Coronary artery (tissue), 2 donors: ENCODE measurements at regions not wholly inside any gene's neighbourhood (a gene's known extent, or its start where the extent isn't known, plus 50 kb on each side); places are given as distances from the start of the nearest gene placed in this dataset.

Experiments
- DNase-seq: peaks from one replicate; pipeline ENCODE4 v3.0.0-alpha.2; 2017; ENCODE audit warnings: low spot score
- H3K27ac ChIP-seq, 2 donors: fragments of 200-600 bp; sonication (generic); one replicate each; pipeline ENCODE4 v1.5.1; 2016 to 2019
- H3K4me3 ChIP-seq: fragments of 200-600 bp; sonication (generic); 2 replicates; pipeline ENCODE4 v1.5.1; 2016; ENCODE audit warnings: mild to moderate bottlenecking, moderate library complexity
- CTCF ChIP-seq: fragments of 200-600 bp; sonication (generic); IDR thresholded peaks from one replicate; pipeline ENCODE4 v1.5.1; 2019; ENCODE audit warnings: antibody characterized with exemption

- no peak for DNase-seq
- no peak overlapping the region for H3K27ac ChIP-seq
- TF ChIP-seq CTCF, result no peak
- no peak overlapping the region for H3K4me3 ChIP-seq
Measured at GRCh38 chr5:5765066-5765850, 342.8 kb downstream of the ICE1 start.

DNA sequence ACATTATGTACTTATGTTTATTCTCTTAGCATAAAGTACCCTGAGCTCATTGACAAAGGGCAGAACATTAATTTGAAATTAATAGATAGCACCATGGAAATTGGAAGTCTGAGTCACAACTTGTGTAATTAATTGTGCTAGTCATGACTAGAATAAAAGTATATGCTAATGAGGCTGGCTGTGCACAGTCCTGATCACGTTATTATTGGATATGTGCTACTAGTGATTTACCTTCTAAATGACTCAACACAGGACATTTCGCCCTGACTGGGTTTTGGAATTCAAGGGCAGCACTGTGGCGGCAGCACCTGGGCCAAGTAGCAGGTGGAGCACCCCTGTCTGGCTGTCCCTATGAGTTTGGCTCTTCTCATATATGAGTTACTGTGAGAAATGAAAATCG is 341.8 kb downstream of the ICE1 start:
- no peak overlapping the region for H3K4me3 ChIP-seq
- no peak overlapping the region for H3K27ac ChIP-seq
- TF ChIP-seq CTCF, result no peak
- DNase-seq, result no peak

- no peak for TF ChIP-seq CTCF
- no peak overlapping the region for H3K27ac ChIP-seq
- H3K4me3 ChIP-seq, result no peak overlapping the region
- DNase-seq, result no peak
Measured at GRCh38 chr5:5756762-5757161, 334.3 kb downstream of the ICE1 start.

- H3K4me3 ChIP-seq, result no peak overlapping the region
- H3K27ac ChIP-seq, result no peak overlapping the region
- TF ChIP-seq CTCF, result no peak
- DNase-seq, result no peak
Measured at GRCh38 chr5:5755888-5756287, 333.4 kb downstream of the ICE1 start.

DNA sequence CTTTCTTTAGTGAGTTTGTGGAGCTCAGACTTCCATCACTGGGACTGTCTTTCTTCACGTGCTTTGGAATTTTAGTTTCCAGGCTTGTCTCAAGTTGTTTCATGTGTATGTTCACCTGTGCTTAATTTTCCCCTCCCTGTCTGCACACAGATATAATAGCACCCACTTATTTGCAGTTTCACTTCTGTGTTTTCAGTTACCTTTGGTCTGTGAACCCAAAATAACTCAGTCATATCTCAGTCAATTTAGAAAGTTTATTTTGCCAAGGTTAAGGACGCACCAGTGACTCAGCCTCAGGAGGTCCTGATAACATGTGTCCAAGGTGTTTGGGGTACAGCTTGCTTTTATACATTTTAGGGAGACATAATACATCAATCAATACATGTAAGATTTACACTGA is 330.4 kb downstream of the ICE1 start:
- no peak for TF ChIP-seq CTCF
- no peak overlapping the region for H3K27ac ChIP-seq
- DNase-seq, result no peak
- H3K4me3 ChIP-seq, result no peak overlapping the region

DNA sequence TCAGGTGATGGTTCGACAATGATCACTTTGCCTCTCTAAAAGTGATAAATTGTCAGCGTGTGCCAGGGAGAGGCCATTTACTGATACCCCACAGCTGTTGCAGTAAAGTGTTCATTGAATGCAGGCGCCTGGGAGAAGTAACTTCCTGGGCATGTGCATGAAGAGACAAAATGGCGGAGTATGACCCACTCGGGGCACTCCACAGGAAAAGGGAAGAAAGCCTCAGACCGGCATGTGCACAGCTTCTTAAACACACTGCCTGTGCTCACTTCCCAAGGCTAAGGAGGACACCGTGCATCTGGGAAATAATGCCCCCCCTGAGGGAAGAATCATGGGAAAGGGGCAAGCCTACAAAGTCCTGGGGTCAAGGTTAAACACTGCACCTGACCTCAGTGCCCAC is 329.5 kb downstream of the ICE1 start:
- H3K4me3 ChIP-seq, result no peak overlapping the region
- no peak overlapping the region for H3K27ac ChIP-seq
- DNase-seq, result no peak
- no peak for TF ChIP-seq CTCF

DNA sequence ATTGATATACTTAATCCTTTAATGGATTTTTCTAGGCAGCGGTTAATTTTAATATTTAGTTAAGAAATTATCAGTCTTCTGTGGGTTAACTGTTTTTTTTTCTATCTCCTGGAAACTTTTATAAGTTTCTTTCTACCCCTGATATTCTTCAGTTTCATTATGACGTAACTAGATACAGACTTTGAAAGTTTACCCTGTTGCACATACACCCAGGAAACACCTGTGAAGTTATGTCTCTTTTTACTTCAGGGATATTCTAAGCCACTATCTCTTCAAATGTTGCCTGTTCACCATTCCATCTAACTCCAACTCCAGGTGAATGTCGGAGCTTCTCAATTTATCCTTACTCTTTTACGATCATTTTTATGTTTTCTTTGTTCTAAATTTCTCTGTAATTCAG is 329.0 kb downstream of the ICE1 start:
- no peak overlapping the region for H3K27ac ChIP-seq
- DNase-seq, result no peak
- no peak for TF ChIP-seq CTCF
- H3K4me3 ChIP-seq, result no peak overlapping the region
